Loucy (cell line): ENCODE measurements at regions not wholly inside any gene's neighbourhood (a gene's known extent, or its start where the extent isn't known, plus 50 kb on each side); places are given as distances from the start of the nearest gene placed in this dataset.

Experiments
- EZH2phosphoT487 ChIP-seq: fragments of 200-600 bp; IDR thresholded peaks from 2 replicates; pipeline ENCODE4 v1.6.1; 2018; ENCODE audit warnings: antibody characterized with exemption, mild to moderate bottlenecking, moderate library complexity, borderline replicate concordance
- TF ChIP-seq, protein P1 (sequence below): fragments of 200-600 bp; sonication (generic); conservative IDR thresholded peaks from 2 replicates; pipeline ENCODE4 v1.5.1; 2014; ENCODE audit warnings: mild to moderate bottlenecking, antibody characterized with exemption, low read length

DNA sequence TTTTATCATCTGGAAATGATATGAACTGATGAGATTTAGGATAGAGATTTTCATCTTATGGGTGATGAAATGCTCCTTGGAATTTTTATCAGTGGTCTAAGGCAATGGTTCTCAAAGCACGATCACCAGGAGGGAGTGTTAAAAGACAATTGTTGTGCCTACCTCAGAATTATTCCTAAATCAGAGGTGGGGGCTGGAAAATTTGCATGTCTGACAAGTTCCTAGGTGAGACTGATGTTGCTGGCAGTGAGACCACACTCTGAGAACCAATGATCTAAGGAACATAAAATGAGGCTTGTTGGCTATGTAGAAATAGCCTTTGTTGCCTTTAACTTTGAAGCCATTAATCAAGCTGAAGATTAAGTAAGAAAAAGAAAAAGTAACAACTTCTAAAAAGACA, 416.6 kb upstream of the AZI2 start:
- TF ChIP-seq, protein P1, sequence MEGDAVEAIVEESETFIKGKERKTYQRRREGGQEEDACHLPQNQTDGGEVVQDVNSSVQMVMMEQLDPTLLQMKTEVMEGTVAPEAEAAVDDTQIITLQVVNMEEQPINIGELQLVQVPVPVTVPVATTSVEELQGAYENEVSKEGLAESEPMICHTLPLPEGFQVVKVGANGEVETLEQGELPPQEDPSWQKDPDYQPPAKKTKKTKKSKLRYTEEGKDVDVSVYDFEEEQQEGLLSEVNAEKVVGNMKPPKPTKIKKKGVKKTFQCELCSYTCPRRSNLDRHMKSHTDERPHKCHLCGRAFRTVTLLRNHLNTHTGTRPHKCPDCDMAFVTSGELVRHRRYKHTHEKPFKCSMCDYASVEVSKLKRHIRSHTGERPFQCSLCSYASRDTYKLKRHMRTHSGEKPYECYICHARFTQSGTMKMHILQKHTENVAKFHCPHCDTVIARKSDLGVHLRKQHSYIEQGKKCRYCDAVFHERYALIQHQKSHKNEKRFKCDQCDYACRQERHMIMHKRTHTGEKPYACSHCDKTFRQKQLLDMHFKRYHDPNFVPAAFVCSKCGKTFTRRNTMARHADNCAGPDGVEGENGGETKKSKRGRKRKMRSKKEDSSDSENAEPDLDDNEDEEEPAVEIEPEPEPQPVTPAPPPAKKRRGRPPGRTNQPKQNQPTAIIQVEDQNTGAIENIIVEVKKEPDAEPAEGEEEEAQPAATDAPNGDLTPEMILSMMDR: no peak
- no peak for TF ChIP-seq EZH2phosphoT487
